Muscle of leg (tissue), 3 donors: ENCODE measurements at regions not wholly inside any gene's neighbourhood (a gene's known extent, or its start where the extent isn't known, plus 50 kb on each side); places are given as distances from the start of the nearest gene placed in this dataset.

Source experiments
- DNase-seq: peaks from one replicate; pipeline ENCODE4 v3.0.0; 2013
- H3K27ac ChIP-seq: one replicate; pipeline ENCODE4 v1.5.1; 2013; ENCODE audit warnings: mild to moderate bottlenecking, low read length, control low read depth
- H3K27me3 ChIP-seq: one replicate; pipeline ENCODE4 v1.6.1; 2013; ENCODE audit warnings: low read length; ENCODE audit not compliant: control insufficient read depth, insufficient read depth
- H3K36me3 ChIP-seq: one replicate; pipeline ENCODE4 v1.6.1; 2013; ENCODE audit warnings: low read length; ENCODE audit not compliant: control insufficient read depth, insufficient read depth
- H3K4me1 ChIP-seq: one replicate; pipeline ENCODE4 v1.6.1; 2013; ENCODE audit warnings: low read length; ENCODE audit not compliant: control insufficient read depth, insufficient read depth
- H3K4me3 ChIP-seq: one replicate; pipeline ENCODE4 v1.5.1; 2013; ENCODE audit warnings: low read length, control low read depth
- H3K9me3 ChIP-seq: replicated peaks from 2 replicates; pipeline ENCODE4 v1.6.1; 2013; ENCODE audit warnings: low read depth, low read length; ENCODE audit not compliant: control insufficient read depth
- WGBS: methylation state at CpG from one replicate; pipeline ENCODE4 v1.1.5; 2013; ENCODE audit warnings: missing lambda C conversion rate; ENCODE audit not compliant: insufficient coverage; 5-methylcytosine and 5-hydroxymethylcytosine counted together

DNA sequence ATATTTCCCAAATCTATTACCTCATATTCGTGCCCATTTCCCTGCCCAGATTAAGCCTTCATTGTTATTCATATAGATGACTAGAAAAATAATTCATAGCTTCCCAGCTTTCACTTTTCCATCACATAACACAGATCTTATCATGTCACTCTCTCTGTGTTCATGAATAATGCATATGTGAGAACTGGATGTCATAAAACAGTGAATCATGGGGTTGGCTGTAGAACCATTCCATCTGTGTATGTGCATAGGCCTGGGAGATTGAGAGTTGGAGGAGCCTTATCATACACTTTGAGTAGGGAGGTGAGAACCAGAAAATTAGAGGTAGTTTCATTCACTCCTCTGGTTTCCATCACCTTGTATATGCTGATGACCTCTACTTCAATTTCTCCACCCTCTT lies 73.9 kb upstream of the RANBP6 start:
- H3K27ac ChIP-seq = no peak overlapping the region

DNA sequence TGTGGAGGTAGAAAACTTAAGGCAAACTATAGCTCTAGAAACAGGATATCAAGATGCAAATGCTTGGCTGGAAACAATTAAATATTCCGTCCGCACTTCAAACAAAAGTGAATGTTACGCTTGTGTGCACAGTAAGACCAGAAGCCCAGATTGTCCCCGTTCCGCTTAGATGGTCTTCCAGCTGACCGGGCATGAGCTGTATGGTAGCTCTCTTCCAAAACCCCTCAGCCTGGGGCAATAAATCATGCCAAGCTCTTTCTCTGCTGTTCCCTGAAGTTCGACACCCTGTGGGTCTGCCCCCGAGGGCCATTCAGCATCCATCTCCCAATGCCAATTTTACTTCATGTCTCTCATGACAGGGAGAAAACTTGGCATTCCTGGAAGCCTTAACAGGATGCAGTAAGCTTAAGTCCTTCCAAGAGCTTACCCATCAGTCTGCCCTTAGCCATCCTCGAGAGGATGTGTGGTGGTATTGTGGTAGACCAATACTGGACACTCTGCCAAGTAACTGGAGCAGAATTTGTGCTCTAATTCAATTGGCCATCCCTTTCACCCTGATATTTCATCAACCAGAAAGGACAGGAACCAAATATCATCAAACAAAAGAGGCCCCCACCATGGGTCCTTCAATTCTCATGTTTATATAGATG lies 70.7 kb upstream of the RANBP6 start:
- Histone ChIP-seq H3K4me1 (no peaks in the 10 kb centered on the region), H3K27ac (no peak overlapping the region), H3K9me3 (no peaks in the 10 kb centered on the region), H3K27me3 (no peaks in the 10 kb centered on the region), H3K36me3 (no peaks in the 10 kb centered on the region), H3K4me3 (no peak overlapping the region)
- no peak for DNase-seq
- WGBS = 85% methylated on average over 8 of the region's 9 CpGs

More for the DNA sequence above, 73.9 kb upstream of the RANBP6 start:
- no CpG with 5 or more reads among the region's 1 CpG for WGBS
- Histone ChIP-seq H3K36me3 (no peaks in the 10 kb centered on the region), H3K27me3 (no peaks in the 10 kb centered on the region), H3K4me3 (no peak overlapping the region), H3K4me1 (no peaks in the 10 kb centered on the region), H3K9me3 (no peaks in the 10 kb centered on the region)
- DNase-seq = no peak

DNA sequence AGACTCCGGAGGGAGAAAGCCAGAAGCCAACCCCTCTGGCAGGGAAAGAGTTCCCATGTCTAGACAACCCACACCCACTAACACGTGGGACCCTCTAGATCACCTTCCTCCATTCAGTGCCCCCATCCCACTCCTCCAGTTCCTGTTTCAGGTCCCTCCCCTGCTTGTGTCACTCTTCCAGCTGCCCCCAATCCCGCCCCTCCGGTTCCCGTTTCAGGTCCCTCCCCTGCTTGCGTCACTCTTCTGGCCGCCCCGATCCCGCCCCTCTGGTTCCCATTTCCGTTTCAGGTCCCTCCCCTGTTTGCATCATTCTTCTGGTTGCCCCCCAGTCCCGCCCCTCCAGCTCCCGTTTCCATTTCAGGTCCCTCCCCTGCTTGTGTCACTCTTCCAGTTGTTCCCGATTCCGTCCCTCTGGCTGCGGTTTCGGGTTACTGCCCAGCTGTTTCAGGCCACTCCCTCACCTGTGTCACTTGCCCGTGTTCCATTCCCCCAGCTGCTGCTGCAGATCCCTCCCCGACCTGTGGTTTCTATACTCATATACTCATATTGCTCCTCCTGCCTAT lies 64.8 kb upstream of the RANBP6 start:
- WGBS = 11% methylated on average over 17 of the region's 18 CpGs
- Histone ChIP-seq H3K4me1 (peaks cover 8% of the 10 kb centered on the region), H3K27ac (peak overlapping the region; percentile 82), H3K4me3 (peak overlapping the region; percentile 29), H3K36me3 (no peaks in the 10 kb centered on the region), H3K27me3 (no peaks in the 10 kb centered on the region), H3K9me3 (no peaks in the 10 kb centered on the region)
- peak; percentile 93 for DNase-seq

DNA sequence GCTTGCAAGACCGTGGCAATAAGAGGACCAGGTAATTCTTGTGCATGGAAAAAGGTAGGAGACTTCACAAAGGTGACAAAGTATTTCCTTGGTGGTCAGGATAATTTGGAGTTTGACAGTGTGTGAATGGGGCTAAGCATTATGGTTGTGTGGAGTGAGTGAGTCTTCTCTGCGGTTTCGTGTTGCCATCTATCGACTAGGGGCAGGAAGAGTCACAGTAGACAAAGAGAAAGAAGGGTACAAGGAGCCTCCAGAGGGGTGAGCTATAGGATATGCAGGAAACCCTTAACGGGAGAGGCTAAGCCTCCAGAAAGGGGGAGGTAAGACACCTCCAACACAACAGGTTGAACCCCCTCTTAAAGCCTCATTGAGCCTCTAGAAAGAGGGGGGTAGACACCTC lies 64.0 kb upstream of the RANBP6 start:
- Histone ChIP-seq H3K4me3 (no peak overlapping the region), H3K27ac (no peak overlapping the region), H3K9me3 (no peaks in the 10 kb centered on the region), H3K27me3 (no peaks in the 10 kb centered on the region), H3K4me1 (peaks cover 8% of the 10 kb centered on the region), H3K36me3 (no peaks in the 10 kb centered on the region)
- 93% methylated on average over 4 of the region's 5 CpGs for WGBS
- DNase-seq = no peak

DNA sequence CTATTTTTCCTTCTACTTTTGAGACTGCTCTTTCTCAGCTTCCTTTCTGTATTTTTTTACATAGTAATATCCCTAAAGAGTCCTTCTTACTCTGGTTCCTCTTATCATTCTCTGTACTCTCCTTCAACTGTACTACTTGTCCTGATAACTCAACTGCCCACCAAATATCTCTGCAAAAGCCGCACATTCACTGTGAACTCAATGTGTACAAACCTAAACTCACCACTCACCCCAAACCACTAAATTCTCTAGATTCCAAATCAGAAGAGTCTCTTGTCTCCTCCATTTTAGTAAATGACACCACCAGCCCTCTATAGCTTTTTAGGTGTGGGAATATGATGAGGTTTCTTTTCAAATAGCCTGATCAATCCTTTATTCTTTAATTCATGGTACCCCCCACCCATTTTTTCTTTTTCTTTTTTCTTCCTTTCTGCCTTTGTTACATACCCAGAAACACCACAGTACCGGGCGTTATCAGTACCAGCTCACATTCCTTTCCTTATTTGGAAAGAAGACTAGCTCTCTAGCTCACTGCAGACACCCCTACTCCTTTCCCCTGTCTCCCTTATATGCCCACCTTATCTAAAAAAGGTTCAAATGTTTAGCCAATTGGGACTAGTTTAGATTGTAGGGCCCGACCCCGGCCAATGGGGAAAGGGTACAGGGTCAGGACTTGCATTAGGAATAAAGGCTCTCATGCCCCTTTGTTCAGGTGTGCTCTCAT lies 63.1 kb upstream of the RANBP6 start:
- Histone ChIP-seq H3K4me1 (peaks cover 8% of the 10 kb centered on the region), H3K27ac (no peak overlapping the region), H3K27me3 (no peaks in the 10 kb centered on the region), H3K4me3 (no peak overlapping the region), H3K36me3 (no peaks in the 10 kb centered on the region), H3K9me3 (no peaks in the 10 kb centered on the region)
- 90% methylated on average over 3 of the region's 5 CpGs for WGBS
- no peak for DNase-seq

DNA sequence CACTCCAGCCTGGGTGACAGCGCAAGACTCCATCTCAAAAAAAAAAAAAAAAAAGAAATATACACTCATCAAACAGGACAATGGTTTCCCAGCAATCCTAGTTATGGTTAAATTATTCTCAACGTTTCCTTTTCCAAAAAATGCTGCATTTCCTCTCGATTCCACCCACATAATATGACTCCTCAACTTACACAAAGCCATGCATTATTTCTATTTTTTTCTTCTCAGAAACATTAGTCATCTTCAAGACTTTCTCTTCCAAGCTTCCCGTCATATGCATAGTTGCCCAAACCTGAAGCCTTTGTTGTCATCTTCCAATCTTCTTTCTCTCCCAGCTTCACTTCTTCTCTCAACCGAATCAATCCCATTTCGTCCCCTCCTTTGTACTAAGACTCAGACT lies 61.4 kb upstream of the RANBP6 start:
- Histone ChIP-seq H3K9me3 (no peaks in the 10 kb centered on the region), H3K27me3 (no peaks in the 10 kb centered on the region), H3K4me3 (no peak overlapping the region), H3K4me1 (peaks cover 8% of the 10 kb centered on the region), H3K27ac (no peak overlapping the region), H3K36me3 (no peaks in the 10 kb centered on the region)
- no peak for DNase-seq
- WGBS = 72% methylated on average over 5 of the region's 6 CpGs

DNA sequence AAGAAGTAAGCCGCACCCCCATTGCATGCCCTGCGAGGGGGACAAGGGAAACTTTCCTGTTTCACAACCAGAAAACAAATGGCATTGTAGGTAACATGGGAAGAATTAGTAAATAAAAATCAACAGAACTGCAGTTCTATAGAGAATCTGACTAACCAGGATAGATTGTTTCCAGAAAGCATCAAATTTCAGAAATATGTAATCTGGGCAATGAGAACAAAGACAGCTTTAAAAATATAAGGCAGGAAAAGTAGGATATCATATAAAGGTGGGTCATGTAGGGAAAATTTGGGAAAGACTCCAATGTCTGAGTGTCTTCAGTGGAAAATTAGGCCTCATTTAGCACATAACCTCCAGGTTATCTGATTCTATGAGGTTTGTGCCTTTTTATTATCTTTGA lies 58.3 kb upstream of the RANBP6 start:
- no peaks in the 10 kb centered on the region for H3K27me3 ChIP-seq
- no CpG with 5 or more reads among the region's 2 CpGs for WGBS
- H3K27ac ChIP-seq = no peak overlapping the region
- no peak overlapping the region for H3K4me3 ChIP-seq
- H3K36me3 ChIP-seq = no peaks in the 10 kb centered on the region
- no peaks in the 10 kb centered on the region for H3K4me1 ChIP-seq
- H3K9me3 ChIP-seq = no peaks in the 10 kb centered on the region
- no peak for DNase-seq

DNA sequence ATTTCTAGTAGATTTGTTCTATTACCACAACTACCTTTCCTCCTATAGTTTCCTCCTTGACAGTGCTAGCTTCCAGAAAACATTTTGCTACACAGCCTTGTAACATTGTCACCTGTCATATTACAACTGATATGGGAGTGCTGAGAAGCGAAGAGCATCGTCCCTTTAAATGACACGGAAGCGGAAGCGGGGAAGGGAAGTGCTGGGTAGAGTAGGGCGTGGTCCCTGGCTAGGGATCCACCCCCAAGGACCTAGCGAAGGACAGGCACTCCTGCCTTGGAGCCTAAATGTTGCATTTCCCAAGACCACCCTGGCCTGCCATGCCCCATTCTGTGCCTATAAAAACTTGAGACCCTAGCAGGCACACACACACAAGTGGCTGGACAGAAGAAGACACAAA lies 57.4 kb upstream of the RANBP6 start:
- Histone ChIP-seq H3K9me3 (no peaks in the 10 kb centered on the region), H3K27me3 (no peaks in the 10 kb centered on the region), H3K27ac (no peak overlapping the region), H3K4me1 (no peaks in the 10 kb centered on the region), H3K4me3 (no peak overlapping the region), H3K36me3 (no peaks in the 10 kb centered on the region)
- DNase-seq = no peak
- WGBS = 87% methylated on average over 7 of the region's 7 CpGs

DNA sequence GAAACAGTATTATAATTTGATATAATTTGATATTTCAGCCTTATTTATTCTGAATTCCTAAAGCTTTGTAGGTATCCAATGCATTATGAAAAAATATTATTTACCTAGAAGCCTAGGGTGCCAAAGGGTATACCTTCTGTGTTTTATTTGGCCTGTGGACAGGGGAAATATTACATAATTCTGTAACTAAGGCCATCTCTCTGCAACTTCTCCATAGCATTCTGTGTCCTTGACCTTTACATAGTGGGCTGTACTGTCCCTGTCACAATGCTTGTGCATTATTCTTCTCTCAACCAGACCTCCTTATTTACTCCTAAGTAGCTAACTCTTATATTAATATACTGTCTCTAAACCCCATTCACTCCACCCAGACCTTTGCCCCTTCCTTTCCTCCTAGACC lies 57.0 kb upstream of the RANBP6 start:
- Histone ChIP-seq H3K4me1 (no peaks in the 10 kb centered on the region), H3K36me3 (no peaks in the 10 kb centered on the region), H3K4me3 (no peak overlapping the region), H3K27me3 (no peaks in the 10 kb centered on the region), H3K27ac (no peak overlapping the region), H3K9me3 (no peaks in the 10 kb centered on the region)
- no peak for DNase-seq

DNA sequence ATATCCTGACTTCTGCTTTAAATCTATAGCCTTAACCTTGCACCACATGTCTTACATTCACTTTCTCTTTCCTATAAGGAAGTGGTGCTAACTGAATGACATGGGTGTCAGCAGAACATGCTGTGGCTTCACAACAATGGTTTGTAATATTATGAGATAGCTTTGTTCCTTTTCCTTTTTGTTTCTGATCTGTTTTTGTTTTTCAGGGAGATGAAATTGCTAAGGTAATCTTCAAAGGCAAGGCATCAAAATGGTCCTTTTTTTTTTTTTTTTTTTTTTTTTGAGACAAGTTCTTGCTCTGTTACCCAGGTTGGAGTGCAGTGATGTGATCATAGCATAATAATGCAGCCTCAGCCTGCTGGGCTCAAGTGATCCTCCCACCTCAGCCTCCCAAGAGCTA lies 53.6 kb upstream of the RANBP6 start:
- Histone ChIP-seq H3K27me3 (no peaks in the 10 kb centered on the region), H3K27ac (no peak overlapping the region), H3K9me3 (no peaks in the 10 kb centered on the region), H3K4me1 (no peaks in the 10 kb centered on the region), H3K36me3 (no peaks in the 10 kb centered on the region), H3K4me3 (no peak overlapping the region)
- DNase-seq = peak; percentile 27
